SW 1271 (cell line): ENCODE measurements at regions not wholly inside any gene's neighbourhood (a gene's known extent, or its start where the extent isn't known, plus 50 kb on each side); places are given as distances from the start of the nearest gene placed in this dataset.

ENCODE experiments used
- DNase-seq, 2 experiments: peaks; one replicate each; lab custom pipeline; 2025; lab: John Stamatoyannopoulos, UW

- DNase-seq: no peak
Observed at GRCh38 chr11:19472679-19473078, 231.9 kb upstream of the E2F8 start.

GRCh38 chr11:19467904-19468303 is 227.2 kb upstream of the E2F8 start:
- no peak for DNase-seq

- no peak for DNase-seq
Observed at GRCh38 chr11:19466314-19466713, 225.6 kb upstream of the E2F8 start.

- no peak for DNase-seq
Observed at GRCh38 chr11:19463976-19464375, 223.2 kb upstream of the E2F8 start.

GRCh38 chr11:19460718-19461405 is 220.1 kb upstream of the E2F8 start:
- DNase-seq: no peak

GRCh38 chr11:19459240-19459639 is 218.5 kb upstream of the E2F8 start:
- no peak for DNase-seq

- no peak for DNase-seq
Observed at GRCh38 chr11:19458721-19459120, 218.0 kb upstream of the E2F8 start.

- DNase-seq: no peak
Observed at GRCh38 chr11:19458231-19458630, 217.5 kb upstream of the E2F8 start.

GRCh38 chr11:19455731-19456130 is 215.0 kb upstream of the E2F8 start:
- no peak for DNase-seq

- no peak for DNase-seq
Observed at GRCh38 chr11:19453651-19454257, 213.0 kb upstream of the E2F8 start.

- no peak for DNase-seq
Observed at GRCh38 chr11:19451609-19452008, 210.9 kb upstream of the E2F8 start.

GRCh38 chr11:19450282-19450681 is 209.5 kb upstream of the E2F8 start:
- DNase-seq: no peak

- no peak for DNase-seq
Observed at GRCh38 chr11:19448651-19449050, 207.9 kb upstream of the E2F8 start.

- DNase-seq: no peak
Observed at GRCh38 chr11:19447150-19447566, 206.4 kb upstream of the E2F8 start.

GRCh38 chr11:19445771-19446170 is 205.0 kb upstream of the E2F8 start:
- no peak for DNase-seq

GRCh38 chr11:19444231-19444630 is 203.5 kb upstream of the E2F8 start:
- no peak for DNase-seq

- no peak for DNase-seq
Observed at GRCh38 chr11:19442554-19442910, 201.8 kb upstream of the E2F8 start.

- DNase-seq: peak; percentile 35 to 76
Observed at GRCh38 chr11:19441752-19442553, 201.2 kb upstream of the E2F8 start.

GRCh38 chr11:19441288-19441687 is 200.5 kb upstream of the E2F8 start:
- no peak for DNase-seq

GRCh38 chr11:19437760-19438159 is 197.0 kb upstream of the E2F8 start:
- DNase-seq: peak in 1 of 2 experiments; percentile 6

GRCh38 chr11:19436932-19437331 is 196.2 kb upstream of the E2F8 start:
- no peak for DNase-seq

- no peak for DNase-seq
Observed at GRCh38 chr11:19435306-19435989, 194.7 kb upstream of the E2F8 start.

- DNase-seq: no peak
Observed at GRCh38 chr11:19433791-19434190, 193.0 kb upstream of the E2F8 start.
